HEK293 (cell line): ENCODE measurements at regions not wholly inside any gene's neighbourhood (a gene's known extent, or its start where the extent isn't known, plus 50 kb on each side); places are given as distances from the start of the nearest gene placed in this dataset.

Experiments
- CTCF ChIA-PET: fragments of 350-600 bp; formaldehyde crosslinking; extraction: SDS; loops from one replicate; lab custom pipeline; 2021; ENCODE audit warnings: antibody characterized with exemption; lab: Yijun Ruan, JAX
- POLR2A ChIA-PET: fragments of 300-600 bp; formaldehyde crosslinking; extraction: SDS; loops from one replicate; lab custom pipeline; 2020; ENCODE audit warnings: antibody characterized with exemption, inconsistent platforms; lab: Yijun Ruan, JAX
- H3K27ac ChIP-seq: fragments of 200-500 bp; sonication (Bioruptor generic); 2 replicates; pipeline ENCODE4 v1.5.1; 2014; ENCODE audit warnings: low read depth, low read length, control low read depth, inconsistent platforms; ENCODE audit errors: extremely low read depth
- H3K36me3 ChIP-seq, 2 experiments: fragments of 200-500 bp in 1 of 2; sonication (Bioruptor generic) in 1 of 2; 1 replicate in 1 of 2; 2 replicates in 1 of 2; pipeline ENCODE4 v1.5.1; 2014 to 2017; ENCODE audit warnings: inconsistent platforms in 2 of 2, low read length in 2 of 2; ENCODE audit not compliant: control insufficient read depth in 2 of 2, insufficient read depth in 1 of 2
- H3K4me1 ChIP-seq: fragments of 200-500 bp; sonication (Bioruptor generic); 2 replicates; pipeline ENCODE4 v1.5.1; 2014; ENCODE audit warnings: mild to moderate bottlenecking, low read length, inconsistent platforms; ENCODE audit not compliant: control insufficient read depth, insufficient read depth
- H3K4me3 ChIP-seq: 2 replicates; pipeline ENCODE4 v1.5.1; 2011; ENCODE audit warnings: low read depth, mild to moderate bottlenecking, control low read depth, low read length, moderate library complexity
- H3K9me3 ChIP-seq: fragments of 200-500 bp; sonication (Bioruptor generic); 2 replicates; pipeline ENCODE4 v1.5.1; 2014; ENCODE audit warnings: low read depth, low read length, inconsistent platforms; ENCODE audit not compliant: control insufficient read depth, insufficient read depth
- GLI4 ChIP-seq: fragments of 450-650 bp; formaldehyde crosslinking; IDR thresholded peaks from 2 replicates; pipeline ENCODE4 v1.5.1; 2016; ENCODE audit warnings: missing biosample characterization, missing genetic modification characterization
- MEIS1 ChIP-seq: sonication (generic); formaldehyde crosslinking; IDR thresholded peaks from 2 replicates; pipeline ENCODE4 v1.8.1; 2022; ENCODE audit warnings: missing genetic modification reagents, mild to moderate bottlenecking, borderline replicate concordance
- MZF1 ChIP-seq: fragments of 450-650 bp; formaldehyde crosslinking; IDR thresholded peaks from 2 replicates; pipeline ENCODE4 v1.5.1; 2017; ENCODE audit warnings: missing biosample characterization, missing genetic modification characterization, borderline replicate concordance
- OVOL3 ChIP-seq: fragments of 450-650 bp; formaldehyde crosslinking; IDR thresholded peaks from 2 replicates; pipeline ENCODE4 v1.5.1; 2016; ENCODE audit warnings: missing biosample characterization, missing genetic modification characterization
- YY1 ChIP-seq: fragments of 450-650 bp; formaldehyde crosslinking; IDR thresholded peaks from 2 replicates; pipeline ENCODE4 v1.5.1; 2018; ENCODE audit warnings: missing biosample characterization, missing genetic modification characterization
- ZNF223 ChIP-seq: fragments of 450-650 bp; formaldehyde crosslinking; IDR thresholded peaks from 2 replicates; pipeline ENCODE4 v1.5.1; 2016; ENCODE audit warnings: missing biosample characterization, missing genetic modification characterization
- ZNF23 ChIP-seq: fragments of 450-650 bp; formaldehyde crosslinking; IDR thresholded peaks from 2 replicates; pipeline ENCODE4 v1.5.1; 2016; ENCODE audit warnings: missing biosample characterization, missing genetic modification characterization, borderline replicate concordance
- ZNF311 ChIP-seq: fragments of 450-650 bp; formaldehyde crosslinking; IDR thresholded peaks from 2 replicates; pipeline ENCODE4 v1.5.1; 2017; ENCODE audit warnings: missing biosample characterization, missing genetic modification characterization, borderline replicate concordance
- ZNF394 ChIP-seq: fragments of 450-650 bp; formaldehyde crosslinking; IDR thresholded peaks from 2 replicates; pipeline ENCODE4 v1.5.1; 2016; ENCODE audit warnings: missing biosample characterization, missing genetic modification characterization, mild to moderate bottlenecking, moderate library complexity, borderline replicate concordance
- ZNF529 ChIP-seq: fragments of 450-650 bp; formaldehyde crosslinking; IDR thresholded peaks from 2 replicates; pipeline ENCODE4 v1.5.1; 2017; ENCODE audit warnings: missing genetic modification characterization, missing biosample characterization; ENCODE audit not compliant: insufficient replicate concordance
- ZNF660 ChIP-seq: fragments of 450-650 bp; IDR thresholded peaks from 2 replicates; pipeline ENCODE4 v1.5.1; 2018; ENCODE audit warnings: missing biosample characterization, mild to moderate bottlenecking, missing genetic modification characterization
- ZNF768 ChIP-seq: fragments of 450-650 bp; formaldehyde crosslinking; IDR thresholded peaks from 2 replicates; pipeline ENCODE4 v1.5.1; 2018; ENCODE audit warnings: missing biosample characterization, mild to moderate bottlenecking, missing genetic modification characterization
- TF ChIP-seq, protein P1 (sequence below): fragments of 450-650 bp; formaldehyde crosslinking; IDR thresholded peaks from 2 replicates; pipeline ENCODE4 v1.5.1; 2016; ENCODE audit warnings: missing biosample characterization, missing genetic modification characterization, low read depth
- TF ChIP-seq, protein P2 (sequence below): fragments of 450-650 bp; formaldehyde crosslinking; IDR thresholded peaks from 2 replicates; pipeline ENCODE4 v1.5.1; 2016; ENCODE audit warnings: missing biosample characterization, missing genetic modification characterization
- TF ChIP-seq, protein P3 (sequence below): fragments of 450-650 bp; formaldehyde crosslinking; IDR thresholded peaks from 2 replicates; pipeline ENCODE4 v1.5.1; 2016; ENCODE audit warnings: missing biosample characterization, missing genetic modification characterization
- TF ChIP-seq, protein P4 (sequence below): fragments of 450-650 bp; formaldehyde crosslinking; IDR thresholded peaks from 2 replicates; pipeline ENCODE4 v1.5.1; 2016; ENCODE audit warnings: missing biosample characterization, missing genetic modification characterization, low read depth
- TF ChIP-seq, protein P5 (sequence below): fragments of 450-650 bp; formaldehyde crosslinking; IDR thresholded peaks from 2 replicates; pipeline ENCODE4 v1.5.1; 2016; ENCODE audit warnings: missing biosample characterization, missing genetic modification characterization

DNA sequence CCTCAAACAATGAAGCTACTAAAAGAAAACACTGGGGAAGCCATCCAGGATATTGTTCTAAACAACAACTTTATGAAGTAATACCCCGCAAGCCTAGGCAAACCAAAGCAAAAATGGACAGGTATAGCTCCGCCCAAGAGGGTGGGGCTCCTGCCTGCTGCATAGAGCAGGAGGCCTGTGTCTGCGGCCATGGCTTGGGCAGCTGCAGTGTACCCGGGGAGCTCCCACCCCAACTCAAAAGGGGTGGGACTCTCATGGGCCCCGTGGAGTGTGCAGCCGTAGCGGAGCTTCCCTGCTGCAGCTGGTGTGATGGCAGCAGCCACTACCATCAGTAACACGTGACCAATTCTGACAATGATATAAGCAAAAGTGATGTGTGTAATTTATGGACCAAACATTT is 264.2 kb upstream of the KITLG start (continued):
- TF ChIP-seq, protein P1, sequence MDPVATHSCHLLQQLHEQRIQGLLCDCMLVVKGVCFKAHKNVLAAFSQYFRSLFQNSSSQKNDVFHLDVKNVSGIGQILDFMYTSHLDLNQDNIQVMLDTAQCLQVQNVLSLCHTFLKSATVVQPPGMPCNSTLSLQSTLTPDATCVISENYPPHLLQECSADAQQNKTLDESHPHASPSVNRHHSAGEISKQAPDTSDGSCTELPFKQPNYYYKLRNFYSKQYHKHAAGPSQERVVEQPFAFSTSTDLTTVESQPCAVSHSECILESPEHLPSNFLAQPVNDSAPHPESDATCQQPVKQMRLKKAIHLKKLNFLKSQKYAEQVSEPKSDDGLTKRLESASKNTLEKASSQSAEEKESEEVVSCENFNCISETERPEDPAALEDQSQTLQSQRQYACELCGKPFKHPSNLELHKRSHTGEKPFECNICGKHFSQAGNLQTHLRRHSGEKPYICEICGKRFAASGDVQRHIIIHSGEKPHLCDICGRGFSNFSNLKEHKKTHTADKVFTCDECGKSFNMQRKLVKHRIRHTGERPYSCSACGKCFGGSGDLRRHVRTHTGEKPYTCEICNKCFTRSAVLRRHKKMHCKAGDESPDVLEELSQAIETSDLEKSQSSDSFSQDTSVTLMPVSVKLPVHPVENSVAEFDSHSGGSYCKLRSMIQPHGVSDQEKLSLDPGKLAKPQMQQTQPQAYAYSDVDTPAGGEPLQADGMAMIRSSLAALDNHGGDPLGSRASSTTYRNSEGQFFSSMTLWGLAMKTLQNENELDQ, result no peak
- TF ChIP-seq ZNF394 (tag by site-specific recombination) (no peak), GLI4 (tag by site-specific recombination) (no peak), ZNF660 (tag by site-specific recombination) (no peak), ZNF529 (tag by site-specific recombination) (no peak)
- TF ChIP-seq, protein P2, sequence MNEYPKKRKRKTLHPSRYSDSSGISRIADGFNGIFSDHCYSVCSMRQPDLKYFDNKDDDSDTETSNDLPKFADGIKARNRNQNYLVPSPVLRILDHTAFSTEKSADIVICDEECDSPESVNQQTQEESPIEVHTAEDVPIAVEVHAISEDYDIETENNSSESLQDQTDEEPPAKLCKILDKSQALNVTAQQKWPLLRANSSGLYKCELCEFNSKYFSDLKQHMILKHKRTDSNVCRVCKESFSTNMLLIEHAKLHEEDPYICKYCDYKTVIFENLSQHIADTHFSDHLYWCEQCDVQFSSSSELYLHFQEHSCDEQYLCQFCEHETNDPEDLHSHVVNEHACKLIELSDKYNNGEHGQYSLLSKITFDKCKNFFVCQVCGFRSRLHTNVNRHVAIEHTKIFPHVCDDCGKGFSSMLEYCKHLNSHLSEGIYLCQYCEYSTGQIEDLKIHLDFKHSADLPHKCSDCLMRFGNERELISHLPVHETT, result no peak
- TF ChIP-seq, protein P3, sequence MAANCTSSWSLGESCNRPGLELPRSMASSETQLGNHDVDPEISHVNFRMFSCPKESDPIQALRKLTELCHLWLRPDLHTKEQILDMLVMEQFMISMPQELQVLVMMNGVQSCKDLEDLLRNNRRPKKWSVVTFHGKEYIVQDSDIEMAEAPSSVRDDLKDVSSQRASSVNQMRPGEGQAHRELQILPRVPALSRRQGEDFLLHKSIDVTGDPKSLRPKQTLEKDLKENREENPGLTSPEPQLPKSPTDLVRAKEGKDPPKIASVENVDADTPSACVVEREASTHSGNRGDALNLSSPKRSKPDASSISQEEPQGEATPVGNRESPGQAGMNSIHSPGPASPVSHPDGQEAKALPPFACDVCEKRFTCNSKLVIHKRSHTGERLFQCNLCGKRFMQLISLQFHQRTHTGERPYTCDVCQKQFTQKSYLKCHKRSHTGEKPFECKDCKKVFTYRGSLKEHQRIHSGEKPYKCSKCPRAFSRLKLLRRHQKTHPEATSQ (tag by site-specific recombination), result no peak

DNA sequence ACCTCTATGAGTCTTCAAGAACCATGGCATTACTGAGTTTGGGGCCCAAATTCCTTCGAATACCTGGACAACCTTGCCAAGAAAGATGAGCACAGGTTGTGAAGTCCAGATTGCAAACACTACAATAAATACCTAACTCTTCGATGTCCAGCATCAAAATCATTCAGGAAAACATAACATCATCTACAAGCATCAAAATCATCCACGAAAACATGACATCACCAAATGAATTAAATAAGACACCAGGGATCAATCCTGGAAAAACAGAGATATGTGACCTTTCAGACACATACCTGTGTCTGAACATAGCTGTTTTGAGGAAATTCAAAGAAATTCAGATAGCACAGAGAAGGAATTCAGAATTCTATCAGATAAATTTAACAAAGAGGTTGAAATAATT is 262.0 kb upstream of the KITLG start:
- TF ChIP-seq ZNF23, result no peak
- TF ChIP-seq, protein P4, sequence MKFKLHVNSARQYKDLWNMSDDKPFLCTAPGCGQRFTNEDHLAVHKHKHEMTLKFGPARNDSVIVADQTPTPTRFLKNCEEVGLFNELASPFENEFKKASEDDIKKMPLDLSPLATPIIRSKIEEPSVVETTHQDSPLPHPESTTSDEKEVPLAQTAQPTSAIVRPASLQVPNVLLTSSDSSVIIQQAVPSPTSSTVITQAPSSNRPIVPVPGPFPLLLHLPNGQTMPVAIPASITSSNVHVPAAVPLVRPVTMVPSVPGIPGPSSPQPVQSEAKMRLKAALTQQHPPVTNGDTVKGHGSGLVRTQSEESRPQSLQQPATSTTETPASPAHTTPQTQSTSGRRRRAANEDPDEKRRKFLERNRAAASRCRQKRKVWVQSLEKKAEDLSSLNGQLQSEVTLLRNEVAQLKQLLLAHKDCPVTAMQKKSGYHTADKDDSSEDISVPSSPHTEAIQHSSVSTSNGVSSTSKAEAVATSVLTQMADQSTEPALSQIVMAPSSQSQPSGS (tag by site-specific recombination), result 0 out of 2 replicates have a peak, but pooled peaks have one; percentile 54
- TF ChIP-seq, all 188 proteins: peak for 1
- no peaks in the 10 kb centered on the region for H3K36me3 ChIP-seq
- no peaks in the 10 kb centered on the region for H3K4me1 ChIP-seq
- CTCF ChIA-PET, result no interaction called here
- H3K9me3 ChIP-seq, result no peaks in the 10 kb centered on the region
- POLR2A ChIA-PET, result no interaction called here
- no peak overlapping the region for H3K27ac ChIP-seq
- H3K4me3 ChIP-seq, result no peak overlapping the region

DNA sequence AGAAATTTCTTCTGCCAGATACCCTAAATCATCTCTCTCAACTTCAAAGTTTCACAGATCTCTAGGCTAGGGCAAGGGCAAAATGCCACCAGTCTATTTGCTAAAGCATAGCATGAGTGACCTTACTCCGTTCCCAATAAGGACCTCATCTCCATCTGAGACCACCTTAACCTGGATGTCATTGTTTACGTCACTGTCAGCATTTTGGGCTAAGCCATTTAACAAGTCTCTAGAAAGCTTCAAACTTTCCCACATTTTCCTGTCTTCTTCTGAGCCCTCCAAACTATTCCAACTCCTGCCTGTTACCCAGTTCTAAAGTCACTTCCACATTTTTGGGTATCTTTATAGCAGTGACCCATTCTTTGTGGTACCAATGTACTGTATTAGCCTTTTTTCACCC is 259.2 kb upstream of the KITLG start:
- Histone ChIP-seq H3K9me3 (no peaks in the 10 kb centered on the region), H3K4me1 (no peaks in the 10 kb centered on the region), H3K4me3 (no peak overlapping the region), H3K36me3 (no peaks in the 10 kb centered on the region)
- ChIA-PET CTCF (no interaction called here), POLR2A (no interaction called here)
- TF ChIP-seq ZNF311 (no peak), ZNF768 (no peak), OVOL3 (no peak), ZNF223 (tag by site-specific recombination) (no peak)
- TF ChIP-seq, all 188 proteins: peak for 0
- no peak overlapping the region for H3K27ac ChIP-seq

DNA sequence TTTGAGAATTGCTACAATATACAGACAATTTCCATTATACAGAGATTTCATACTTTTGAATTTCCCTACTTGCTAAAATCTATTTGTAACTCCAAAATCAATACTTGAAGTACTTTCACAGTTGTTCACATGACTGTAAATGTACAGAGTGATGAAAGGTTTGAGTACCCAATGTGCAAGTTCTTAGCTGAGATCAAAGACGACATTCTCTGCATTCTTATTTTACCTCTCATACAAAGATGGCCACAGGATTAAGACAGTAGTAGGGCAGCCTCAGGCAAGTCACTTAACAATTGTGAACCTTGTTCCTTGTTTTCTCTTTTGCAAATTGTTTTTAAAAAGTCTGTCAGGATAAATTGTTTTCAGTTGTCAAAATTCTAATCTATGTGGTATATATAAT is 255.9 kb upstream of the KITLG start:
- H3K4me1 ChIP-seq, result no peaks in the 10 kb centered on the region
- no peak overlapping the region for H3K4me3 ChIP-seq
- ChIA-PET CTCF (no interaction called here), POLR2A (no interaction called here)
- H3K36me3 ChIP-seq, result no peaks in the 10 kb centered on the region
- H3K9me3 ChIP-seq, result no peaks in the 10 kb centered on the region
- H3K27ac ChIP-seq, result no peak overlapping the region
- TF ChIP-seq MEIS1, result no peak
- no peak for TF ChIP-seq MZF1 (tag by site-specific recombination)
- no peak for TF ChIP-seq YY1 (tag by site-specific recombination)
- TF ChIP-seq GLI4 (tag by site-specific recombination), result no peak
- TF ChIP-seq, protein P5, sequence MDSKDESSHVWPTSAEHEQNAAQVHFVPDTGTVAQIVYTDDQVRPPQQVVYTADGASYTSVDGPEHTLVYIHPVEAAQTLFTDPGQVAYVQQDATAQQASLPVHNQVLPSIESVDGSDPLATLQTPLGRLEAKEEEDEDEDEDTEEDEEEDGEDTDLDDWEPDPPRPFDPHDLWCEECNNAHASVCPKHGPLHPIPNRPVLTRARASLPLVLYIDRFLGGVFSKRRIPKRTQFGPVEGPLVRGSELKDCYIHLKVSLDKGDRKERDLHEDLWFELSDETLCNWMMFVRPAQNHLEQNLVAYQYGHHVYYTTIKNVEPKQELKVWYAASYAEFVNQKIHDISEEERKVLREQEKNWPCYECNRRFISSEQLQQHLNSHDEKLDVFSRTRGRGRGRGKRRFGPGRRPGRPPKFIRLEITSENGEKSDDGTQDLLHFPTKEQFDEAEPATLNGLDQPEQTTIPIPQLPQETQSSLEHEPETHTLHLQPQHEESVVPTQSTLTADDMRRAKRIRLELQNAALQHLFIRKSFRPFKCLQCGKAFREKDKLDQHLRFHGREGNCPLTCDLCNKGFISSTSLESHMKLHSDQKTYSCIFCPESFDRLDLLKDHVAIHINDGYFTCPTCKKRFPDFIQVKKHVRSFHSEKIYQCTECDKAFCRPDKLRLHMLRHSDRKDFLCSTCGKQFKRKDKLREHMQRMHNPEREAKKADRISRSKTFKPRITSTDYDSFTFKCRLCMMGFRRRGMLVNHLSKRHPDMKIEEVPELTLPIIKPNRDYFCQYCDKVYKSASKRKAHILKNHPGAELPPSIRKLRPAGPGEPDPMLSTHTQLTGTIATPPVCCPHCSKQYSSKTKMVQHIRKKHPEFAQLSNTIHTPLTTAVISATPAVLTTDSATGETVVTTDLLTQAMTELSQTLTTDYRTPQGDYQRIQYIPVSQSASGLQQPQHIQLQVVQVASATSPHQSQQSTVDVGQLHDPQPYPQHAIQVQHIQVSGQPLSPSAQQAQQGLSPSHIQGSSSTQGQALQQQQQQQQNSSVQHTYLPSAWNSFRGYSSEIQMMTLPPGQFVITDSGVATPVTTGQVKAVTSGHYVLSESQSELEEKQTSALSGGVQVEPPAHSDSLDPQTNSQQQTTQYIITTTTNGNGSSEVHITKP (tag by site-specific recombination), result no peak
